ENCODE measurements at regions not wholly inside any gene's neighbourhood (a gene's known extent, or its start where the extent isn't known, plus 50 kb on each side); places are given as distances from the start of the nearest gene placed in this dataset.

DNA sequence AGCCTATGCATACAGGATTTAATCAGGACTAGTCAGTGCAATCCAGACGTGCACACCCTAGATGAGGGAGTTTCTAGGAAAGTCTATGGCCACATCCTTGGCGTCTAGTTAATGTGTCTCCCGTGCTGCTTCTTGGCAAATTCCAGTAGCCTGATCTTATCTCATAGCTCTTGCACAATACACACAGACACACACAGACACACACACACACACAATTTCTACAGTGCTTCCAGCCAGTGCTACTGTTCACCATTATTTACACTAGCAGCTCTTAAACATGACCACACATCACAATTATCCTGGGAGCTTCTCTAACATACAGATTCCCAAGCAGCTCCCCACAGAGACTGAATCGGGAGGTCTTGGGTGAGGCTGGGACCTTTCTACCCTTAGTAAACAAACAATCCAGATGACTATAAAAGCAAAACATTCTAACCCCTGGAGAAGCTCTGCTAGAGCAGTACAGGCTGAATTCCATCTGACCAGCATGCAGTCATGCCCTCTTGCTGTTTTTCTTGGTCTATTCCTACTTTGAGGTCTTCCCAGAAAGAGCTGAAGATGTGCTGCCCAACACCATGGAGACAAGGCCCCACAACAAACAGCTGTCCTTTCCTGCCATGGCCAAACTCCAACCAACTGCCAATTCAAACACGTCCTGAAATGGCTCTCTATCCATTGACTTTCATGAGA, 236.6 kb downstream of the DEPDC1B start:
- no peak for TF ChIP-seq POLR2A (IDR thresholded peaks at IDR 0.05)
- TF ChIP-seq, protein P1, sequence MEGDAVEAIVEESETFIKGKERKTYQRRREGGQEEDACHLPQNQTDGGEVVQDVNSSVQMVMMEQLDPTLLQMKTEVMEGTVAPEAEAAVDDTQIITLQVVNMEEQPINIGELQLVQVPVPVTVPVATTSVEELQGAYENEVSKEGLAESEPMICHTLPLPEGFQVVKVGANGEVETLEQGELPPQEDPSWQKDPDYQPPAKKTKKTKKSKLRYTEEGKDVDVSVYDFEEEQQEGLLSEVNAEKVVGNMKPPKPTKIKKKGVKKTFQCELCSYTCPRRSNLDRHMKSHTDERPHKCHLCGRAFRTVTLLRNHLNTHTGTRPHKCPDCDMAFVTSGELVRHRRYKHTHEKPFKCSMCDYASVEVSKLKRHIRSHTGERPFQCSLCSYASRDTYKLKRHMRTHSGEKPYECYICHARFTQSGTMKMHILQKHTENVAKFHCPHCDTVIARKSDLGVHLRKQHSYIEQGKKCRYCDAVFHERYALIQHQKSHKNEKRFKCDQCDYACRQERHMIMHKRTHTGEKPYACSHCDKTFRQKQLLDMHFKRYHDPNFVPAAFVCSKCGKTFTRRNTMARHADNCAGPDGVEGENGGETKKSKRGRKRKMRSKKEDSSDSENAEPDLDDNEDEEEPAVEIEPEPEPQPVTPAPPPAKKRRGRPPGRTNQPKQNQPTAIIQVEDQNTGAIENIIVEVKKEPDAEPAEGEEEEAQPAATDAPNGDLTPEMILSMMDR (IDR thresholded peaks at IDR 0.05) = no peak
